HG03159 (cell line): ENCODE measurements at regions not wholly inside any gene's neighbourhood (a gene's known extent, or its start where the extent isn't known, plus 50 kb on each side); places are given as distances from the start of the nearest gene placed in this dataset.
"Not testable (repeated sequence)": the region's sequence is repeated elsewhere in the genome, so short reads cannot be mapped to it uniquely, and the experiment has no call there.

Source experiments
- ATAC-seq: cut with Tn5 transposase; IDR thresholded peaks from one replicate; pipeline ENCODE4 v1.9.1; 2021; ENCODE audit warnings: mild to moderate bottlenecking, moderate library complexity; ENCODE audit not compliant: unreplicated experiment

DNA sequence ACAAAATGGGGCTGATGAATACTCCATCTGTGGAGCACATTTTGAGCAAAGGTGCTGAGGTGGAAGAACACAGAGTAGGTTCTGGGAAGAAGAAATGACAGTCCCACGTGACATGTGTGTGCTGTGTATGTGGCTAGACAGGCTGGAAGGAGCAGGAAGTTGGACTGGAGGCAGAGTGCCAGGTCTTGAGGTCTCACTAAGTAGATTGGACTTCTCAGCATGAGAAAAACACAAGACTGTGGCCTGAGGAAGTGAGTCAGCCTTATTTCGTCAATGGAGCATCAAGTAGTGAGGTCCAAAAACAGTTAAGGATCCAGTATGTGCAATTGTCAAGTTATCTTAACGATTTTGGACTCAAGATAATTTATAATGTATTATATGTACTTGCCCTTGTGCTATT is 736.5 kb downstream of the KCNJ2 start:
- ATAC-seq, result no peak

DNA sequence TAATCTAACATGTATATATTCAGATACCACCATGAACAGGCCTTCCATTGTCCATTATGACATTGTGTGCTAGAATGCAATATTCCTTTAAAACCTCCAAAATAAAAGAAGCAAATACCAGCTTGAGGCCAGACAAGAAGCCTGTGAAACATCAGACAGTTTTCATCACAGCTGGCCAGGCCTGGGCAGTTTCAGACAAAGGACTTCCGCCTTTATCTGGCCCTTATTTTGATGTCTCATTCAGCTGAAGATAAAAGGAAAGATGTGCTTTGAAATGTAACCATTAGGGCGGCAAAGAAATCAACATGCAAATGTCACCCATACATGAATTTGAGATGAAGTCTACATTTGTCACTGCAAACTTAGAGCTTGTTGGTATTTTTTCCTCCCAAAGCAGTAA is 737.5 kb downstream of the KCNJ2 start:
- ATAC-seq, result no peak

DNA sequence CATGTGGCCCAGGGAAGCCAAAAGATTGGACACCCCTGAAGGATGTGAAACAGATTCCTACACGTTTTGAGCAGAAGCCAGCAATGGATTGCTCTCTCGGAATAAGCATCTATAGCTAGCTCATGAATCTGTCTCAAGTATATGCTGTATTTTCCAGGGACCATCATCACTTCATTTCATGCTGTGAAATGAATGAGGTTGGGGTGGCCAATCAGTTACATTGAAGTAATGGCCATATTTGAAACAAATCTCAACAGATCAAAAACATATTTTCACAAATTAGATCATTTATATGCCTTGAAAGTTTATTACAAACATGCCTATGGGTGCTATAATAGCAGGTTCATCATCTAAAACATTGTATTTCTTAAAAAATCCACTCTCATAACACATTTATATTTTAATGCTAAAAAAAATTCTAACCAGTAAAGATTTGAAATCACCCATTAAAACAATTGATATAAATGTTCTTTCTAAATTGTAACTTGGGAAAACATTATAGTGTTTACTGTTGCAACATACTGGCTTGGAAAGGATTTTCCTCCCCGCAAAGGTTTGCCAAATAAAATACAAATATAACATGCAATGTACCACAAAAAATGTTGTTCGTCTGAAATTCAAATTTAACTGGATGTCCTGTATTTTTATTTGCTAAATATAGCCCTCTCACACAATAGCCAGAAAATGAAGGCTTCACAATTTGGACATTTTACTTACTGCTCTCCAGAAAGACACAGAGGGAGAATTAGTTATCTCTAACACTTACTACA is 743.6 kb downstream of the KCNJ2 start:
- ATAC-seq, result no peak

DNA sequence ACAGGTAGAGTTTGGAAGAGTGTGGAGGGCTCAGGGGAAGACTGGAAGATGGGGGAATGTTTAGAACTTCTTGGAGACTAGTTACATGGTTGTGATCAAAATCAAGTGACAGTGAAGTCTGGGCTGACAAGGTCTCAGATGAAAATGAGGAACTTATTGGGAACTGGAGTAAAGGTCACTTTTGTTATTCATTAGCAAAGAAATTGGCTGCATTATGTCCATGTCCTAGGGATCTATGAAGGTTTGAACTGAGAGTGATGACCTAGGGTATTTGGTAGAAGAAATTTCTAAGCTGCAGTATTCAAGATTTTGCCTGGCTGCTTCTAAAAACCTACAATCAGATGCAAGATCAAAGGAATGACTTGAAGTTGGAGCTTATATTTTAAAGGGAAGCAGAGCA is 747.1 kb downstream of the KCNJ2 start:
- ATAC-seq, result no peak

DNA sequence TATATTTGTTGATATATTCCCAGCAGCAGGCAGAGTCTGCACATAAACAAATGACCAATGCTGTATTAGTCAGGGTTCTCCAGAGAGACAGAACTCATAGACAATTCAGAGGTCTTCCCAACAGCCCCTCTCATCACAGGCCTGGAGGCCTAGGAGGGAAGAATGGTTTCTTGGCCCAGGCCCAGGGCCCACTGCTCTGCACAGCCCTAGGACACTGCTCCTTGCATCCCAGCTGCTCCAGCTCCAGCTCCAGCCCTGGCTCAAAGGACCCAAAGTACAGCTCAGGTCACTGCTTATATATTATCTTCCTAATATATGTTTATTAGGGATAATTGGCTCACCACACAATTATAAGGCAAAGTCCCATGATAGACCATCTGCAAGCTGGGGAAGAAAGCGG is 749.9 kb downstream of the KCNJ2 start:
- ATAC-seq, result no peak

DNA sequence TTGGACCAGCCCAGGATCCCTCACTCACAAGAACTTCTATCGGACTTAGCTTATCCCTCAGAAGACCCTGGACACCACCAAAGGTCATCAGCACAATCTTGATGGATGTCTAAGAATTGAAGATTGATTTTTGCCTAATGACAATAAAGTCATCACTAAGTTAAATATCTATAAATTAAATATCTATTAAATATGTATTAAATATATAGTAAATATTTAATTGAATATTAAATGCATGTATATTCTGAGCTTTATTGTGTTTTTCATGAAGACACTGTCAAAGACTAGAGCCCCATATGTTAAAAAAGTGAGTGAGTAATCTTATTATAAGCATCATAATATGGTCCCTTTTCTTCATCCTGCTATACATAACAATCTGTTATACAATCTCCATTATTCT is 751.1 kb downstream of the KCNJ2 start:
- ATAC-seq, result no peak

DNA sequence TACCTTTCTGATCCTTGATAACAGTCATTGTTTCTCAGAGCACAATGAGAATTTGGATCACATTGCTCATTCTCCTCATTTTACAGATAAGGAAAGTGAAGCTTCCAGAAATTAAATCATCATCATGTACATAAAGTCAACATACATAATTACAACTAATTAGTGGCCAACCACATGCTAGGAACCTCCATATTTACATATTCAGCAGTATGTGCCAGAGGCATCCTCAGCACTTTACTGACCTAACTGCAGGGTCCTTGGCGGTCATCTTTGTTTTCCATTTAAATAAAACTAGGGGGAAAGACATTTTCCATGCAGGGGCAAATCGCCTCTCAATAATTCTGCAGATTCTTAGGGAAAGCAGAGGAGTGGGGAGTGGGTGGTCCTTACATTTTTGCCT is 752.9 kb downstream of the KCNJ2 start:
- no peak for ATAC-seq

DNA sequence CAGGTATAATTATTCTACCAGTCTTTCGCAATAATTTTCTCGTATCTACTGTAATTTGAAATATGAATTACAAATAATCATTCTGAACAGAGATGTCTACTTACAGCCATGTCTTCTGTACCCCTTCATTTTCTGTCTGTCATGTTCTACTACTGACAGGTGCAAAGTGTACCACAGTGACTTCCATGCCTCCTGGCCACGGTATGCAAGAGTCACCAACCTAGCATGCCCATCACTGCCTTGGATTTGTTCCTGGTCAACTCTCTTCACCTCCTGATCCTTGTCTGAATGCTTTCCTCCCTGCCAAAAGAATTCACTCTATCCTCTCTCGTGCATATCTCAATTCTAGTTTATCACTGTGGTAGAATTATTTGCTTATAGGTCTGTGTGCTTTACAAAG is 755.4 kb downstream of the KCNJ2 start:
- ATAC-seq, result no peak

DNA sequence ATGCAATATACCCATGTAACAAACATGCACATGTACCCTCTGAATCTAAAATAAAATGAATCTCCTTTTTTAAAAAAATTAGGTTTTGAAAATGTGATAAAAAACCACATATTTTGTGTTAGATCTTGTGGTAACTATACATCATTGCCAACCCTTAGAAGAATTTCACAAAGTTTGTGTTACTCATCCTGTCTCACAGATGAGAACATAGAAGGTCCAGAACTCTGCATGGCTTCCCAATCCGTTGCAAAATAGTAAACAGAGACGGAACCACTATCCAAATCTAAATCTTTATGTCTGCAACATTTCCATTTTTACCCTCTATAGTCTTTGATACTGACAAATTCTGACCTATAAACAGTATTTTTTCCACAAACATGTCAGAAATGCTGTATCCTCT is 759.9 kb downstream of the KCNJ2 start:
- ATAC-seq, result no peak

DNA sequence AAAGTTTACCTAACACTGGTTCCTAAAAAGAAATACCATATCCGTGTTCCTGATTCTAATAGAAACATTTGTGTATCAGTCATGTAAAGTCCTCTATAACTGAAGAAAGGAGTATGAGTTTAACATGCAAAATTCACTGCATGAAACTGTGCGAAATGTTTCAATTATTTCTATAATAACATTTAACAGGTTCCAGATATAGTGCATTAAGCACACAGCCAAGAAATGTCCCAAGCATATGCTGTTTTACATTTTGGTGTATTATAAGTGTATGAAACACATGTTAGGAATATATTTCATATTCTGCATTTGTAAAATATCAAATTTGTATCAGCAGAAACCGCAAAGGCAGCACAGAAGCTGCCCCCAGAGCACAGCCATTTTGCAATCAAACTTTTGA is 764.9 kb downstream of the KCNJ2 start:
- ATAC-seq, result no peak

DNA sequence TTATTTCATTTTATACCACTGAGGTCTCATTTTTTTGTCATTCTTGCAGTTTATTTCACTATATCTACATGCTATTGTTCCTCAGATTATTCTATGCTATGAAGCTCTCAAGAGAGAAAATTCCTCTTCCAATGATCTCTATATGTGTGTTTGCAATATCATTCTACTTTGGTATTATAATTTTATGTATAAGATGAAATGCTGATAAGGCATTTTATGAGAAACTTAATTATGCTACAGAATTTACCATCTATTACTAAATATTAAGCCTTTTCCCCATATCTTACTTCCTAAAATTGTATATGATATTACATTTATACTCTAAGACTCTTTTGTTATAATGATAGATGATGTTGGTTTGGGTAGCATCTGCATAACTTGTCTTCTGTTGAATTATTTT is 765.5 kb downstream of the KCNJ2 start:
- no peak for ATAC-seq

DNA sequence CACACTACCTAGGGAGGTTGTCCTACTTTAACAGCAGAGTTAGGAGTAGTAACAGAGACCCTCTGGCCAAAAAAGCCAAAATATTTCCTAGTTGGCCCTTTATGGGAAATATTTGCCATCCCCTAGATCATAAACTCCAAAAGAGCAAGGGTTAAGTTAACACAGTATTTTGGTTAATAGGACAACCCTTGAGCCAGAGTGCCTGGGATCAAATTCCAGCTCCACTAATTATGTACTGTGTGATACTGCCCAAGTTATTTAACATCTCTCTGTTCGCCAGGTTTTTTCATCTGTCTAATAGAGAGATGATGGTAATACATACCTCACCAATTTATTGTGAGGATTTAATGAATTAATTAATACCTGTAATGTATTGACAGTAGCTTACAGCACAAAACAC is 767.4 kb downstream of the KCNJ2 start:
- no peak for ATAC-seq

DNA sequence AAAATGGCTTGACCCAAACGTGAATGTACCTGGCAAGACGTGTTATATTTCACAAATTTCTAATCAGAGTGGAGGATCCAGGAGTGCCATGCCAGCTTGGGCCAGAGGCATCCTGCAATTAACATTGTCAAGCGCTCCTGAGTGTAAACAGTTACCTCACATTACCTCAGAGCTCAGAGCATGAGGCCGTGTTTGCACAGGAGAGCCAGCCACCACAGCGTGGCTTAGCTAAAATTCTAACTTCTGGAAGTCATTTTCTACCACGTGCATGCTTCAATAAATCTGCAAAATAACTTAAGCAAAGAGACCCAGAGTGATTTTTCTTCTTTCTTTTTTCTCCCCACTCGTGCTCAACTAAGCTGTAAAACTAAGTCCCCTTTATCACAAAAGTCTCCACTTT is 769.0 kb downstream of the KCNJ2 start:
- ATAC-seq, result no peak

DNA sequence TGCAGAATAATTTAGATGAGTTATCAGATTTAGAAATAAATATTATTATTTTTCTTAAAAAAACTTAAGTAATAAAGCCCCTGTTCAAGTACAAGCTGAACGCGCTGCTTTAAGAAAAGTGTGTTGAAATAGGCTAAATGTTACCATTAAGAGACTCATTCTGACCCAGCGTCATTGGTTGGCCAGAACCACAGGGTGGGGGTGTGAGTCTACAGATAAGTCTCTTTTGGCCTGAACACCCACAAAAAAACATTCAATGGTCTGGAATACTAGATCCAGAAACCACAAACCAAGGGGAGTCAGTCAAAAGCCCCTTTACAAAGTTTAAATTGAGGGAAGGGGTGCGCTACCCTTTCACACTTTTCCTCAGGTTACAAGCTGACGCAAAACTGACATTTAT is 776.1 kb downstream of the KCNJ2 start:
- no peak for ATAC-seq

DNA sequence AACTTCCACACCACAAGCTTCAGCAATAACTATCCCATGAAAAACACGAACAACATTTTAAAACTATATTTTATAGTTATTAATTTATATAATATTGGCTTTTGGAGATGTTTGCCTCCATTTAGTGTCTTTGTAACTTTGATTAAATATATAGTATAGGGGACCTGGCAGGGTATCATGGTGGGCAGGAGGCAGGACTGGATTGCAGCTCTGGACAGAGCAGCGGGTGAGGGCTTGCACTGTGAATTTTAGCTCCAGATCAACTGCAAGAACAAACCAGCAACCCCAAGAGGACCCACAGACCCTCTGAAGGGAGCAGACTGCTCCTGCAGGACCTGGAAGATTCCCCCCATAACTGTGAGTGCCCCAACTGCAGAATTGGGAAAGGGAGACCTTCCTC is 777.9 kb downstream of the KCNJ2 start:
- ATAC-seq, result no peak

DNA sequence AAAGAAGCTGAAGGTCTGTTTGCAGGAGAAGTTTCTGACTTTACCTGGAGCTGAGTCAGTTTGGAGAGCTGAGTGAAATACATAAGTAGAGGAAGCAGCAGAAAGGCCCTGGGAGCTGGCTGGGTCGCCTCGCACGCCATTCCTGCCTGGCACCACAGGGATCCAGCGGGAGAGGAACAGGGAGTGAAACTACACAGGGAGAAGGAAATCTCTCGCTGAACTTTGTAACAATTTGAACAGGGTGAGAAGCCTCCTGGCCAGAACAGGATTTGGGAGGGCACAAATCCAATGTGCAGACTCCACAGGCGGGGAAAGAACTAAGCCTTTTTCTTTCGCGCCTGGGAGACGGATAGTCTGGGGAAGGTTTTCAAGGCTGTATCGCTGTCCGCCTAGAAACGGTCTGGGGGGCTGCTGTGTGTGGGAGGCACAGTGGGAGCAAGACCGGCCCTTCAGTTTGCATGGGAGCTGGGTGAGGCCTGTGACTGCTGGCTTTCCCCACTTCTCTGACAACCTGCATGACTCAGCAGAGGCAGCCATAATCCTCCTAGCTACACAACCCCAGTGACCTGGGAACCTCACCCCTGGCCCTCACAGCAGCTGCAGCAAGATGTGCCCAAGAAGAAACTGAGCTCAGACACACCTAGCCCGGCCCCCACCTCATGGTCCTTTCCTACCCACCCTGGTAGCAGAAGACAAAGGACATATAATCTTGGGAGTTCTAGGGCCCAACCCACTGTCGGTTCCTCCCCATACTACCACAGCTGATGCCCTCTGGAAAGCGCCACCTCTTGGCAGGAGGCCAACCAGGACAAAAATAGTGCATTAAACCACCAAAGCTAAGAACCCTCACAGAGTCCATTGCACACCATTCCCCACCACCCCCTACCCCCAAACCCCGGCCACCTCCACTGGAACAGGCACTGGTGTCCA is 778.6 kb downstream of the KCNJ2 start:
- no peak for ATAC-seq

DNA sequence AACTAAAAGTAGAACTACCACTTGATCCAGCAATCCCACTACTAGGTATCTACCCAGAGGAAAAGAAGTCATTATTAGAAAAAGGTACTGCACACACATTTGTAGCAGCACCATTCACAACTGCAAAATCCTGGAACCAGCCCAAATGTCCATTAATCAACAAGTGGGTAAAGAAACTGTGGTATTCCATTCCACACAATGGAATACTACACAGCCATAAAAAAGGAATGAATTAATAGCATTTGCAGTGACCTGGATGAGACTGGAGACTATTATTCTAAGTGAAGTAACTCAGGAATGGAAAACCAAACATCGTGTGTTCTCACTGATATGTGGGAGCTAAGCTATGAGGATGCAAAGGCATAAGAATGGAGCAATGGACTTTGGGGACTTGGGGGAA is 783.8 kb downstream of the KCNJ2 start:
- not testable (repeated sequence) for ATAC-seq

DNA sequence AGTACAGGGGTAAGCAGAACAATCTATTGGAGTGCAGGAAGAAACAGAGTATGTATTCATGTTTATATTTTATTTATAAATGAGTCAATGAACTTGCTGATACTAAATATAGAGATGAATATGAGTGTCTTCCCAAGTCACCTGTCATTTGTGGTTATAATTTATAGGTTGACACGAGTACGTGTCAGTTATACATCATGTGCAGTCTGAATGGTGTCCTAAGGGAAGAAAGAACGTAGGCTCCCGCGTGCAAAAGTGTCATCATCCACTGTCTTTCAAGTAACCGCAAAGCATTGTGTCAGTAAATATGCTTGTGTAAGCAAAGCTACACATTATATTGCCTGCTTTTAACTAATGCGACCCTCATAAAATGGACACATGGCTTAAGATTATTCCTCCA is 786.1 kb downstream of the KCNJ2 start:
- no peak for ATAC-seq

DNA sequence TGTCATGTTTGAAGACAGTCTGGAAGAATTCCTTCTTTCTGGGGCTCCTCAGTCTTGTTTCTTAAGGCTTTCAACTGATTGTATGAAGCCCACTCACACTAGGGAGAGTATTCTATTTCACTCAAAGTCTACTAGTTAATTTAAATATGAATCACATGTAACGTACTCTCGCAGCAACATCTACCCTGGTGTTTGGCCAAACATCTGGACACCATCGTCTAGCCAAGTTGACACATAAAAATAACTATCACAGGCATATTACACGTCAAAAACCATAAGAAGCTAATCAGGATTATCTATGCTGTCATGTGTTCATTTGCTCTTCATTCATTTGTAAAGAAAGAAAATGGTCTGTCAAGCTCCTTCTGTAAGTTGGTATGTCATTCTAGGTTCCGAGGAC is 787.4 kb downstream of the KCNJ2 start:
- no peak for ATAC-seq

DNA sequence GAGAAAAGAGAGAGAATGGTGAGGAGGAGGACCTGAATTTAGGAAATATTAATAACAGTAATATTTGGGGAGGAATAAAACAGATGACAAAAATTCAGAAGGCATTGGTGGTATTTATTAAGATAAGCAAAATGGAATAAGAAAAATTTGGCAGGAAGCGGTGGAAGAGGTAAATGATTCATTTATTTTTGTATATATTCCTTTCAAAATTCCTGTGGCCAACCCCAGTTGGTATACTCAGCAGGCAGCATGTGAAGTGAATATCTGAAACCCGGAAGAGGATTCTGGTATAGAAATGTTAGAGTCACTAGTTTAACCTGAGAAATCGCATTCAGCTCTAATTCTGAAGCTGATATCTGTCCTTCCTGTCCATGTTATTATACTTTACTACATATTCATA is 792.0 kb downstream of the KCNJ2 start:
- no peak for ATAC-seq

DNA sequence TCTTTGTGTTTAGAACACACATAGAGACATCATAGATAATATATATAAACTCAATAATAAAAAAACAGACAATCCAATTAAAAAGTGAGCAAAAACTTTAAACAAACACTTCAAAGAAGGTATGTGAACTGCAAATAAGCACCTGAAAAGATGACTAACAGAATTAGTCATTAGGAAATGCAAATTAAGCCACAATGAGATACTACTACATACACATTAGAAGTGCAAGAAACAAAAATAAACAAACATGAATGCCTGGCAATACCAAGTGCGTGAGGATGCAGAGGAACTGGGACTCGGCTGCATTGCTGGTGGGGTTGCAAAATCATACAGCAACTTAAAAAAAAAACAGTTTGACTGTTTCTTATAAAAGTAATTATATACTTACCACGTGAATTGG is 799.0 kb downstream of the KCNJ2 start:
- ATAC-seq, result no peak

DNA sequence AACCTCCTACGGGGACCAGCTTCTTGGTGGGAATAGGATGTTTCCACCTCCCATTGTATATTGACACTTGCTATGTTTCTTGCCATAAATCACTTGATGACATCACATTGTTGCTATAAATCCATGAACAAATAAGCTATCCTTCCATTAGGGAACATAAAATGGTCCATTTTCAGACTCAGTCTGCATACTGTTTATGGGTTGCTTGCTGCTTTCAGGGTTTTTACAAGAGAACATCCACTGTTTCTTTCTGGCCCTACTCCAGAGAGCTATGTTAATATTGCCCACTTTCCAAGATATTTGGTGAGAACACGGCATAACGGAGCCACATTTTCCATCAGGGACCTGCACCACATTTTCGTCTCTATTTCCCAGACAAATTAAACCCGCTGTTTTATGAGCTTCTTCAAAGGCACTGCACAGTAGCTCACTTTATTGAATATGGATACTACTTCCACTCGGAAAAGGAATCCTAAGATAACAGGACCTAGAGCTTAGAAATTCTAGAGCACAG is 800.2 kb downstream of the KCNJ2 start:
- no peak for ATAC-seq
